Peyer's patch (tissue), 4 donors: ENCODE measurements at regions not wholly inside any gene's neighbourhood (a gene's known extent, or its start where the extent isn't known, plus 50 kb on each side); places are given as distances from the start of the nearest gene placed in this dataset.

ENCODE experiments used
- CTCF ChIP-seq, 6 experiments: fragments of 450-650 bp in 4 of 6; fragments of 200-600 bp in 2 of 6; sonication (generic) in 1 of 6; IDR thresholded peaks; one replicate each; pipeline ENCODE4 v1.5.1; 2017 to 2019; ENCODE audit warnings: antibody characterized with exemption in 6 of 6, mild to moderate bottlenecking in 3 of 6, moderate library complexity in 1 of 6
- POLR2A ChIP-seq, 2 donors: fragments of 450-650 bp; IDR thresholded peaks; one replicate each; pipeline ENCODE4 v1.5.1; 2017; ENCODE audit warnings: antibody characterized with exemption in 2 of 2, mild to moderate bottlenecking in 2 of 2, moderate library complexity in 2 of 2

GRCh38 chr12:114166362-114166761, 200.2 kb upstream of the RBM19 start:
- TF ChIP-seq CTCF (IDR thresholded peaks at IDR 0.05) (peak in 3 of 6 experiments; percentile 12 to 39 (median 23)), POLR2A (IDR thresholded peaks at IDR 0.05) (no peak)
